OCI-M1 (cell line): ENCODE measurements at regions not wholly inside any gene's neighbourhood (a gene's known extent, or its start where the extent isn't known, plus 50 kb on each side); places are given as distances from the start of the nearest gene placed in this dataset.
"Not testable (repeated sequence)": the region's sequence is repeated elsewhere in the genome, so short reads cannot be mapped to it uniquely, and the experiment has no call there.

ENCODE experiments used
- DNase-seq: peaks from one replicate; lab custom pipeline; 2025; lab: John Stamatoyannopoulos, UW

DNA sequence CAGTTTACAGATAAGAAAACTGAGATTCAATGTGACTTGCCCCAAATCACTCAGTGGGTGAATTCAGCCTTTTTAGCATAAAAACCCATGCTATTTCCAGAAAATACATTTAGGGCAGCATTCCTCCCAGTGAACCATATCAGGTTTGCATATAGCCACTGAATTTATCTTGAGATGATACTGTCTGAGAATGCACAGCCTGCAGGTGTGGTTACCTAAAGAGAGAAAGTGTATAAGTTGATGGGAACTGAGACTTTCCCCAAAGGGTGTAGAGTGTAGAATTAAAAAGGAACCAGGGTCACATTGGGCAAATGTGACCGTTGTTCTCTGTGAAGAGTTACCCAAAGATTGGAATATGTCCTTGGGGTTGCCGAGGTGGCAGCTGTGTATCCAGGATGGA is 100.0 kb upstream of the PIK3R1 start:
- no peak for DNase-seq

- peak; percentile 32 for DNase-seq
Measured at GRCh38 chr5:68114378-68115040, 101.0 kb upstream of the PIK3R1 start.

GRCh38 chr5:68112658-68113057 is 102.9 kb upstream of the PIK3R1 start:
- no peak for DNase-seq

- DNase-seq = no peak
Measured at GRCh38 chr5:68110894-68111293, 104.7 kb upstream of the PIK3R1 start.

DNA sequence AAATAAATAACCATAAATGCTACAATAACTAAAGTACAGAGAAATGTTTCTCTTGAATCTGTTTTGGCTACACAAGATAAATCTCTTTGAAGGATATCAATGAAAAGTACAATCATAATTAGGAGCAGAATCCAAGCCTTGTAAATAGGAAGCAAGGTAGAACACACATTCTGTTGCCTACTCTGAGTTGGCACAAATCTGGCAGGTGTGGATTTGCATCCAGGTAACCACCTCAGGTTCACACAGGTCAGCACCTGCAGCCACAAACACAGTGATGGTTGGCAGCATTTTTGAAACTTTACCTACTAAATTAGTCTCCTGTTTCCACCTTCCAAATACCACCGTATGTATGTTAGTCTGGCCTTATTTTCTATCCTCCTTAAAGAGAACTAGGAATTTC is 105.3 kb upstream of the PIK3R1 start:
- DNase-seq = no peak

- not testable (repeated sequence) for DNase-seq
Measured at GRCh38 chr5:68104217-68104616, 111.3 kb upstream of the PIK3R1 start.

DNA sequence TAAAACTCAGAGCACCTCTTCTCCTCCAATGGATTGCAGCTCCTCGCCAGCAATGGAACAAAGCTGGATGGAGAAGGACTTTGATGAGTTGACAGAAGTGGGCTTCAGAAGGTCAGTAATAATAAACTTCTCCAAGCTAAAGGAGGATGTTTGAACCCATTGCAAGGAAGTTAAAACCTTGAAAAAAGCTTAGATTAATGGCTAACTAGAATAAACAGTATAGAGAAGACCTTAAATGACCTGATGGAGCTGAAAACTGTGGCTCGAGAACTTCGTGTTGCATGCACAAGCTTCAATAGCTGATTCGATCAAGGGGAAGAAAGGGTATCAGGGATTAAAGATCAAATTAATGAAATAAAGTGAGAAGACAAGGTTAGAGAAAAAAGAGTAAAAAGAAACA is 112.3 kb upstream of the PIK3R1 start:
- not testable (repeated sequence) for DNase-seq

DNA sequence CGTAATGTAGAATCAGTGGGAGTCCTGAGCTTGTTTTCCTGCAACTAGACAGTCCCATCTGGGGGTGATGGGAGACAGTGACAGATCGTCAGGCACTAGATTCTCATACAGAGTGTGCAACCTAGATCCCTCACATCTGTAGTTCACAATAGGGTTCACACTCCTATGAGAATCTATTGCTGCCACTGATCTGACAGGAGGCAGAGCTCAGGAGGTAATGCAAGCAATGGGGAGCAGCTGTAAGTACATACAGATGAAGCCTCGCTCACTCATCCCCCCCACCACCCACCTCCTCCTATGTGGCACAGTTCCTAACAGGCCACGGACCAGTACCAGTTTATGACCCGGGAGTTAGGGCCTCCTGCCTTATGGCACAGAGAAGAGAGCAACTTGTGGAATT is 116.2 kb upstream of the PIK3R1 start:
- no peak for DNase-seq

GRCh38 chr5:68093455-68094159 is 121.9 kb upstream of the PIK3R1 start:
- no peak for DNase-seq

DNA sequence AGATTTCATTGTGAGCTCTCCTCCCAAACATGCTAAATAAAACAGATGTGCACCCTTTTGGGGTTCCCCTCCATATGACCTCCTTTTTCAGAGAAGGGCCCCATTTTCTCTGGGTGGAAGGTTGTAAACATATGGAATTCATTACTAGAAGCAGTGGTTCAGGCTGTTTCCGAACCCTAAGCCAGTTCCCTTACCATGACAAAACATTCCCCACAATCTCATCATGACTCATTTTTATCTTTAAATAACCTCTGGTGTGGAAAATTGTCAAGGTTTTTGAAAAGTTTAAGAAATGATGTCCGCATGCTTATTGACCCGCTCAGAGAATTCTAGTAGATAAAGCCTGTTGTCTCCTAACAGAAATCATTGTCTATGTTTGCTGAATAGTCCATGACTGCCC is 127.3 kb upstream of the PIK3R1 start:
- no peak for DNase-seq

GRCh38 chr5:68087866-68088265 is 127.7 kb upstream of the PIK3R1 start:
- DNase-seq = no peak

DNA sequence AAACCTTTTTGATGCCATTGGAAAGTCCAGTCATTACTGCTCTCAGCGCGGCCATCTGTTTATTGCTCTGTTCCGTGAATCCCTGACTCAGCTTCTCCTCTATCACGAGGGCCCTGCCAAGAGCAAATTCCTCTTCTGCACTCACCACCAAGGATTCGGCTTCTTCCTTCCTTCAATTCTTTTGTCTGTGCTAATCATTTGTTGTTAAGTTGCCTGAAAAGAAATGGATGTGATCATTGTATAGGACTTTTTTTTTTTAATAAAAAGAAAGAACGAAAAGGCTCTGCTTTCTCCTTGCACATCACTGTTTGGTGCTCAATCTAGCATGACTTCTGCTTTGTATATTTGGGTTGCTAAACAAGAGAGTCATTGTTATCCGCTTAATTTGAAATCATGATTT is 128.7 kb upstream of the PIK3R1 start:
- no peak for DNase-seq

DNA sequence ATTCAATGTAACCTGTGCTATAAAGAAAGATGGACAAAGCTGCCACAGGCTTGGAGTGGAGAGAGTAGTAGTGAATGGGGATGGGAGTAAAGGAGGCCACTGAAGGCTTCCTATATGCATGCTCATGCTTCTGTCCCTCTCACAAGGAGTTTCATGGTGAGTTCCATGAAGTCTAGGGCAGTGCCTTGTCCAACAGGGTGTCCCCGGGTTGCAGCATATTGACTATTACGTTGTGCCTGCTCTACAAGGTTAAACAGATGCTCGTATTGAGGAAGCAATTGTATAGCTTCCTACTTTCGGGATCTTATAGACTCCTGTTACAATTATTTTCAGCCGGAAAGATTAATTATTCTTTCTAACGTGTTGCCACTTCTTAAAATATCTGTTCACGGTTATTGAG is 129.1 kb upstream of the PIK3R1 start:
- DNase-seq = no peak

GRCh38 chr5:68084396-68084795 is 131.2 kb upstream of the PIK3R1 start:
- DNase-seq = no peak

- DNase-seq = no peak
Measured at GRCh38 chr5:68080282-68081050, 135.1 kb upstream of the PIK3R1 start.

- DNase-seq = no peak
Measured at GRCh38 chr5:68077349-68077894, 138.1 kb upstream of the PIK3R1 start.

DNA sequence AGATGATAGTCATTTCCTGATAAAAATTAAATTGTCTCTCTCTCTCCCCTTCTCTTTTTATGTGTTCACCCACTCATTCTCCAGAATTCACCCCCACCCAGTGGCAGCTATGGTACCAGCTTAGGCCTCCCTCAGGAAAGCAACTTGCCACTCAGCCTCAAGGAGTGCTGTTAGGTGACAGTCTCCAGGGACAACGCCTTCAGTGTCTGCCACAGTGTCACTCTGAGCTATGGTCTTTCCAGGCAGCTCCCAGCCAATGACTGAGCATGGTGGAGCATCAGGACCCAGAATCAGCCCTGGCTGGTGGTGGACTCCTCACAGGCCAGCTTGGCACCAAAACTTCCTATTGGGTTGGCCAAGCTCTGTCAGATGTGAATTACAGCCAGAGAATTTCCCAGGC is 140.9 kb upstream of the PIK3R1 start:
- no peak for DNase-seq

- DNase-seq = peak; percentile 14
Measured at GRCh38 chr5:68074048-68074632, 141.4 kb upstream of the PIK3R1 start.

DNA sequence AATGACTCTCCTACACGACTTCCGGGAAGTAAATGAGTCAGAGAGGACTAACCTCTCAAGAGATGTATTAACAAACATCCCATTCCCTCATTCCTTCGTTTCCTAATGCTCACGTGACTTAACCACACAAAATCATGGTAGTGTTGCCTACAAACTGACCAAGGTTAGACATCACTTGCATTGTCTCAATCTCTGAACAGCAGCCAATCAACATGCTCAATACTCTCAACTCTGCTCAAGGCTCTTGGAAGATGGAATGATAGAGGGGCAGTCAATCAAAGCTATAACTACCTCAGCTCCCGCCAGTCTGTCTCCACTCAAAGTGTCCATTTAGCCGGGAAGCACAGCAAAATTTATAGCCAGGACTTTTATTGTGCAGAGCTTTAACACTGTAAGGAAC is 143.8 kb upstream of the PIK3R1 start:
- no peak for DNase-seq

- DNase-seq = no peak
Measured at GRCh38 chr5:68071282-68071632, 144.3 kb upstream of the PIK3R1 start.

GRCh38 chr5:68070591-68071281 is 144.8 kb upstream of the PIK3R1 start:
- no peak for DNase-seq
